Astrocyte of the spinal cord (primary cell): ENCODE measurements at regions not wholly inside any gene's neighbourhood (a gene's known extent, or its start where the extent isn't known, plus 50 kb on each side); places are given as distances from the start of the nearest gene placed in this dataset.
"Not testable (repeated sequence)": the region's sequence is repeated elsewhere in the genome, so short reads cannot be mapped to it uniquely, and the experiment has no call there.

Experiments used
- DNase-seq: peaks from one replicate; pipeline ENCODE4 v3.0.0; 2011; ENCODE audit warnings: low read depth, low spot score
- H3K4me3 ChIP-seq: 2 replicates; pipeline ENCODE4 v1.5.1; 2011; ENCODE audit warnings: low read depth, mild to moderate bottlenecking, low read length, moderate library complexity
- in situ Hi-C: cut with HindIII; loops from 2 replicates; pipeline ENCODE4 v1.10.0; 2017; ENCODE audit warnings: low sequenced_read_pairs
- TF ChIP-seq, protein P1 (sequence below): IDR thresholded peaks from 2 replicates; pipeline ENCODE4 v1.5.1; 2012; ENCODE audit warnings: low read depth, mild to moderate bottlenecking, low read length, inconsistent platforms

DNA sequence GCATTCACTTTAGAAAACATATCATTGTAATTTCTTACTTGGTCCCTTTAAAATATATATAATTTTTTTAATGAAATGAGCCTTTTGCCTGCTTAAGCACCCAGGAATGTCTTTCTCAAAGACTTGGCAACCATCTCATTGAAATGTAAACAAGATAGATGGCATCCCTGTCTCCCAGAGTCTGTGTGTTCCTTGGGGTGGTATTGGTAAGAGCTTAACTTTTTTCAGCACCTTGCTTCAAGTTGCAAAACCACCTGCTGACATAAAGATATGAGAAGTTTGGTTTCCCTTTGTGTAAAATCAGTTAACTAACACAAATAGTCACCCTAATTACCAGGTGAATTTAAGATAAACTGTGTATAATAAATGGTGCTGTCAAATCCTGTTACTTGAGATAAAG is 266.9 kb downstream of the DSC3 start:
- TF ChIP-seq, protein P1, sequence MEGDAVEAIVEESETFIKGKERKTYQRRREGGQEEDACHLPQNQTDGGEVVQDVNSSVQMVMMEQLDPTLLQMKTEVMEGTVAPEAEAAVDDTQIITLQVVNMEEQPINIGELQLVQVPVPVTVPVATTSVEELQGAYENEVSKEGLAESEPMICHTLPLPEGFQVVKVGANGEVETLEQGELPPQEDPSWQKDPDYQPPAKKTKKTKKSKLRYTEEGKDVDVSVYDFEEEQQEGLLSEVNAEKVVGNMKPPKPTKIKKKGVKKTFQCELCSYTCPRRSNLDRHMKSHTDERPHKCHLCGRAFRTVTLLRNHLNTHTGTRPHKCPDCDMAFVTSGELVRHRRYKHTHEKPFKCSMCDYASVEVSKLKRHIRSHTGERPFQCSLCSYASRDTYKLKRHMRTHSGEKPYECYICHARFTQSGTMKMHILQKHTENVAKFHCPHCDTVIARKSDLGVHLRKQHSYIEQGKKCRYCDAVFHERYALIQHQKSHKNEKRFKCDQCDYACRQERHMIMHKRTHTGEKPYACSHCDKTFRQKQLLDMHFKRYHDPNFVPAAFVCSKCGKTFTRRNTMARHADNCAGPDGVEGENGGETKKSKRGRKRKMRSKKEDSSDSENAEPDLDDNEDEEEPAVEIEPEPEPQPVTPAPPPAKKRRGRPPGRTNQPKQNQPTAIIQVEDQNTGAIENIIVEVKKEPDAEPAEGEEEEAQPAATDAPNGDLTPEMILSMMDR: no peak
- no peak for DNase-seq
- no peak overlapping the region for H3K4me3 ChIP-seq
- in situ Hi-C loops: no loop called here

DNA sequence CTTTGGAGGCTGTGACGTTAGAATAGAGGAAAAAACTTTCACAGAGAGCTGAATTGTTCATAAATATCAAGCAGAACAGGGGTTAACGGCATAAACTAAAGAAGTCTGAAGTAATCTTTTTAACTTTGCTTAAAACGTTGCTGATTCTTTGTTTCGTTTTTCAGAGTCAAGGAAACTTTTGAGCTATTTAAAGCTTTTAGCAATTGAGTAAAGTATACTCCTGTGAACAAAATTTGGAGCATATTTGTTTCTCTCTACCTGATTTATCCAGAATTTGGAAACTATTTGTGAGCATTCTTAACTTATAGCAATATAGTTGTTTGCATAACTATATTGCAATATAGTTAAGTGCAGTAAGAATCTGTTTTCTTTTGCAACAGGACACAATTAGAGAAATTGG is 270.4 kb downstream of the DSC3 start:
- in situ Hi-C loops, H3K4me3 ChIP-seq, DNase-seq: not testable (repeated sequence)

DNA sequence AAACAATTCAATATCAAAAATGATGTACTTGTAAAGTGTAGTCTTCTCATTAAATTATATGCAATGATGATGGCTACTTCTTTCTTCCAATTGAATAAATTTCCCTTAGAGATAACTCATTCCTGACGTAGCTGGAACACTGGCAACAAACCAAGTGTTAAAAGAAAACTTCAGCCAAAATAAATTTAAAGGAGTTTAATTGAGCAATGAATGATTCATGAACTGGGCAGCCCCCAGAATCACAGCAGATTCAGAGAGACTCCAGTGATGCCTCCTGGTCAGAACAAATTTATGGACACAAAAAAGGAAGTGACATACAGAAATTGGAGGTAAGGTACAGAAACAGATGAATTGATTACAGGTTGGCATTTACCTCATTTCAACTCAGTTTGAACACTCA is 276.5 kb downstream of the DSC3 start:
- TF ChIP-seq, protein P1: no peak
- H3K4me3 ChIP-seq: no peak overlapping the region
- in situ Hi-C loops: no loop called here
- DNase-seq: no peak

DNA sequence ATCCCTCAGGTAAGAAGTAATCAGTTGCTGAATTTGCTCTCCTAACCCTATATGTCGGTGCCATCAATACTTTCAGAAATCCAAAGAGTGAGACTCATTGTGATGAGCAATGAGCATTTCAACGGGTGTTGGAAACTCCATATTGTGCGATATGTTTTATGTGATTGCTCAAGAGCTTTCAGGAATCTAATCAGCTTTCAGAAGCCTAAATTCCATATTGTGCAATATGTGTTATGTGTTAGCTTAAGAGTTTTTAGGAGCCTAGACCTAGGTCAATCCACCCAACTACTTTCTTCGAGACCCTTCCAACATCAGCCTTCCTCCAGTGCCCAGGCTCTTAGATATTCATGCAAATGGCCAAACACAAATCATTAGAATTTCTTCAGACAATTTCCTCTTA is 277.3 kb downstream of the DSC3 start:
- H3K4me3 ChIP-seq: no peak overlapping the region
- TF ChIP-seq, protein P1: no peak
- in situ Hi-C loops: no loop called here
- DNase-seq: no peak

DNA sequence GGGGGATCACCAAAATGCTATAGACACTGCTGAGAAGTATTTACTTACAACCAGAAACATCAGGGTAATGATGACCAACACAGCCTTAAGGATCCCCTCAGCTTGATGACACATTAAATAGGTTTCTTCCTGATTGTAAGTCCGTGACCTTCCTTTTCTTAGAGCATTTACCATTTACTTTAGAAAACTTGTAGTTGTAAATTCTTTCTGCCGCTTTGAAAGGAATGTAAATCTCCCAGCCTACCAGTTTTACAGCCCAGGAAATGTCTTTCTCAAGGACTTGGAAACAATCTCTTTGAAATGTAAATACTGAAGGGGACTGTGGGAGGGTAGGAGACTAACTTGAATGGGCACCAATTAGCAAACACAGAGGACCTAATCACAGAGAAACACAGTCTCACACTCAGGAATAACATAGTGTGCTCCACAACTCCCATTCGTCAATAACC is 278.6 kb downstream of the DSC3 start:
- TF ChIP-seq, protein P1: no peak
- no peak overlapping the region for H3K4me3 ChIP-seq
- in situ Hi-C loops: no loop called here
- DNase-seq: no peak

DNA sequence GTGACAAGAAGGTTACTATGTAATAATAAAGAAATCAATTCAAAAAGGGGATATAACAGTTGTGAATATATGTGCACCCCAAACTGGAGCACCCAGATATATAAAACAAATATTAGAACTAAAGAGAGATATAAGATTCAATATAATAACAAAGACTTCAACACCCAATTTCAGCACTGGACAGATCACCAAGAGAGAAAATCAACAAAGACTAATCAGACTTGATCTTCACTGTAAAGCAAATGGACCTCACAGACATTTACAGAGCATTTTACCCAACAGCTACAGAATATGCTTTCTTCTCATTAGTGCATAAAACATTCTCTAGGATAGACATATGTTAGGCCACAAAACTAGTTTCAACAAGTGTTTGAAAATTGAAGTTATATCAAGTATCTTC is 287.7 kb downstream of the DSC3 start:
- DNase-seq: no peak
- in situ Hi-C loops: no loop called here
- TF ChIP-seq, protein P1: no peak

DNA sequence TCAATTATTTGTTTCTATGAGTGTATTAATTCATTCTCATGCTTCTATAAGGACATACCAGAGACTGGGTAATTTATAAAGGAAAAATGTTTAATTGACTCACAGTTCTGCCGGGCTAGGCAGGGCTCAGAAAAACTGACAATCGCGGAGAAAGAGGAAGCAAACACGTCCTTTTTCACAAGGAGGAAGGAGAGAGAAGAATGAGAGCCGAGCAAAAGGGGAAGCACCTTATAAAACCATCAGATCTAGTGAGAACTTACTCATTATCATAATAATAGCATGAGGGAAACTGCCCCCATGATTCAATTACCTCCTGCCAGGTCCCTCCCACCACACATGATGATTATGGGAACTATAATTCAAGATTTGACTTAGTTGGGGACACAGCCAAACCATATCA is 294.0 kb downstream of the DSC3 start:
- H3K4me3 ChIP-seq: no peak overlapping the region
- no peak for DNase-seq
- TF ChIP-seq, protein P1: no peak
- in situ Hi-C loops: no loop called here

More for the DNA sequence above, 287.7 kb downstream of the DSC3 start:
- no peak overlapping the region for H3K4me3 ChIP-seq
